Stimulated activated CD4-positive, alpha-beta T cell treated with anti-CD3 and anti-CD28 coated beads, Interleukin-15, amount 100 ng/mL, for 24 hours (primary cell): ENCODE measurements at regions not wholly inside any gene's neighbourhood (a gene's known extent, or its start where the extent isn't known, plus 50 kb on each side); places are given as distances from the start of the nearest gene placed in this dataset.

Experiments used
- DNase-seq: peaks from one replicate; pipeline ENCODE4 v3.0.0-alpha.2; 2020

GRCh38 chr4:160887668-160888067 is 1276.1 kb downstream of the FSTL5 start:
- DNase-seq: no peak

- DNase-seq: no peak
Observed at GRCh38 chr4:160894128-160894527, 1269.7 kb downstream of the FSTL5 start.

- no peak for DNase-seq
Observed at GRCh38 chr4:160894809-160895208, 1269.0 kb downstream of the FSTL5 start.

- no peak for DNase-seq
Observed at GRCh38 chr4:160927311-160927710, 1236.5 kb downstream of the FSTL5 start.

GRCh38 chr4:160928482-160928881 is 1235.3 kb downstream of the FSTL5 start:
- DNase-seq: no peak

GRCh38 chr4:160947653-160948052 is 1216.1 kb downstream of the FSTL5 start:
- no peak for DNase-seq

- no peak for DNase-seq
Observed at GRCh38 chr4:160956875-160957274, 1206.9 kb downstream of the FSTL5 start.

- no peak for DNase-seq
Observed at GRCh38 chr4:160969925-160970324, 1193.9 kb downstream of the FSTL5 start.

- no peak for DNase-seq
Observed at GRCh38 chr4:160980091-160980490, 1183.7 kb downstream of the FSTL5 start.

- DNase-seq: no peak
Observed at GRCh38 chr4:160981083-160981482, 1182.7 kb downstream of the FSTL5 start.

- DNase-seq: no peak
Observed at GRCh38 chr4:160983035-160983434, 1180.8 kb downstream of the FSTL5 start.

GRCh38 chr4:161002386-161002785 is 1161.4 kb downstream of the FSTL5 start:
- no peak for DNase-seq

GRCh38 chr4:161003418-161004057 is 1160.3 kb downstream of the FSTL5 start:
- no peak for DNase-seq

GRCh38 chr4:161005746-161006145 is 1158.1 kb downstream of the FSTL5 start:
- no peak for DNase-seq

- no peak for DNase-seq
Observed at GRCh38 chr4:161008527-161008926, 1155.3 kb downstream of the FSTL5 start.

- no peak for DNase-seq
Observed at GRCh38 chr4:161010227-161010626, 1153.6 kb downstream of the FSTL5 start.
